Keratinocyte (primary cell): ENCODE measurements at regions not wholly inside any gene's neighbourhood (a gene's known extent, or its start where the extent isn't known, plus 50 kb on each side); places are given as distances from the start of the nearest gene placed in this dataset.

ENCODE experiments used
- DNase-seq: peaks from one replicate; pipeline ENCODE4 v3.0.0-alpha.2; 2011; ENCODE audit warnings: low read depth, missing footprints, low spot score
- FAIRE-seq: peaks from 2 replicates; lab custom pipeline; 2011; peaks lifted over from hg19 to GRCh38; lab: Jason Lieb, UNC
- H2AFZ ChIP-seq: 2 replicates; pipeline ENCODE4 v1.6.0; 2012; ENCODE audit warnings: low read length, control low read depth, inconsistent platforms; ENCODE audit not compliant: control insufficient read depth
- H3K27ac ChIP-seq: 2 replicates; pipeline ENCODE4 v1.5.1; 2011; ENCODE audit warnings: low read length; ENCODE audit not compliant: control insufficient read depth, insufficient read depth
- H3K27me3 ChIP-seq: 3 replicates; pipeline ENCODE4 v1.6.0; 2011; ENCODE audit warnings: low read length; ENCODE audit not compliant: control insufficient read depth, insufficient read depth; ENCODE audit errors: extremely low read depth
- H3K36me3 ChIP-seq, 2 experiments: 2 replicates in 1 of 2; 3 replicates in 1 of 2; pipeline ENCODE4 v1.5.1; 2011; ENCODE audit warnings: low read length in 2 of 2, mild to moderate bottlenecking in 1 of 2; ENCODE audit not compliant: control insufficient read depth in 2 of 2, insufficient read depth in 2 of 2; ENCODE audit errors: extremely low read depth in 1 of 2
- H3K4me1 ChIP-seq: 3 replicates; pipeline ENCODE4 v1.5.1; 2011; ENCODE audit warnings: low read length; ENCODE audit not compliant: control insufficient read depth, insufficient read depth; ENCODE audit errors: extremely low read depth
- H3K4me2 ChIP-seq: 3 replicates; pipeline ENCODE4 v1.6.0; 2011; ENCODE audit warnings: low read depth, low read length; ENCODE audit not compliant: control insufficient read depth, insufficient read depth; ENCODE audit errors: extremely low read depth
- H3K4me3 ChIP-seq, 3 experiments: fragments of 200-600 bp in 1 of 3; sonication (generic) in 1 of 3; 2 replicates in 2 of 3; 3 replicates in 1 of 3; pipeline ENCODE4 v1.5.1; 2011 to 2016; ENCODE audit warnings: low read length in 3 of 3, mild to moderate bottlenecking in 3 of 3, control low read depth in 2 of 3, inconsistent platforms in 1 of 3, low read depth in 1 of 3, mixed read lengths in 1 of 3, mixed run types in 1 of 3, moderate library complexity in 1 of 3; ENCODE audit not compliant: control insufficient read depth in 2 of 3, insufficient read depth in 2 of 3; ENCODE audit errors: extremely low read depth in 1 of 3
- H3K79me2 ChIP-seq: 2 replicates; pipeline ENCODE4 v1.6.0; 2012; ENCODE audit warnings: low read length; ENCODE audit not compliant: control insufficient read depth, insufficient read depth
- H3K9ac ChIP-seq: 3 replicates; pipeline ENCODE4 v1.6.0; 2011; ENCODE audit warnings: low read length; ENCODE audit not compliant: control insufficient read depth, insufficient read depth; ENCODE audit errors: extremely low read depth
- H3K9me1 ChIP-seq: 3 replicates; pipeline ENCODE4 v1.6.0; 2011; ENCODE audit warnings: low read length; ENCODE audit not compliant: control insufficient read depth, insufficient read depth; ENCODE audit errors: extremely low read depth
- H3K9me3 ChIP-seq: 2 replicates; pipeline ENCODE4 v1.5.1; 2012; ENCODE audit warnings: low read depth, low read length; ENCODE audit not compliant: control insufficient read depth
- H4K20me1 ChIP-seq: 3 replicates; pipeline ENCODE4 v1.6.0; 2011; ENCODE audit warnings: low read length; ENCODE audit not compliant: control insufficient read depth, insufficient read depth; ENCODE audit errors: extremely low read depth
- CTCF ChIP-seq, 3 experiments: IDR thresholded peaks in 1 of 3; conservative IDR thresholded peaks in 1 of 3; optimal IDR thresholded peaks in 1 of 3; 2 replicates in 2 of 3; 3 replicates in 1 of 3; pipeline versions ENCODE3 to v1.5.1; 2011; ENCODE audit warnings: low read length in 3 of 3, mild to moderate bottlenecking in 3 of 3, moderate library complexity in 2 of 3, control low read depth in 1 of 3, inconsistent platforms in 1 of 3; ENCODE audit not compliant: insufficient read depth in 2 of 3; ENCODE audit errors: extremely low read depth in 1 of 3
- EZH2 ChIP-seq: IDR thresholded peaks from one replicate; pipeline ENCODE4 v1.6.1; 2012; ENCODE audit warnings: inconsistent platforms, mild to moderate bottlenecking, low read length, moderate library complexity
- dilution Hi-C: fragments of 300-500 bp; cut with MboI; formaldehyde crosslinking; loops from one replicate; pipeline ENCODE4 v1.7.0; 2020; ENCODE audit warnings: low sequenced_read_pairs; ENCODE audit not compliant: extremely low pct_ligation_motif_present

DNA sequence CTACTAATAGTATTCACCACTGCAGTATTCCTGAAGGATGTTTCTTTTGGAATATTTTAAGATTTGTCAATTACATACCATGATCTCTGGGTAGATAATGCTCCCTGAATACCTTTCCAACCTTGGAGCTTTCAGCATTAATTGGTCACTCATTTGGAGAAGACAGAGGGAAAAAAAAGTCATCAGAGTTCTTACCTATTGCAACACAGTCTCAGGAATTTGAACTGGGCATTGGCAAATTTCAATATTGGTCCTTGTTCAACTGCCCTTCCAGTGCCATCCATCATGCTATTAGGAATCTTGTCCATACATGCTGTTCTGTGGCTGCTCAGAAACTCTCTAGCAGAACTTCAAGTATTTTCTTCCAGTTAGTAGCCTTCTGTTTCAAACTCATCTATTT is 83.6 kb upstream of the KCNJ3 start:
- FAIRE-seq (no peak), DNase-seq (no peak)
- Histone ChIP-seq H3K9ac (no peak overlapping the region), H3K9me3 (no peaks in the 10 kb centered on the region), H2AFZ (no peak overlapping the region), H3K4me2 (no peak overlapping the region), H3K4me3 (no peak overlapping the region), H3K27ac (no peak overlapping the region), H3K9me1 (no peaks in the 10 kb centered on the region), H3K79me2 (no peaks in the 10 kb centered on the region), H3K36me3 (no peaks in the 10 kb centered on the region), H4K20me1 (no peaks in the 10 kb centered on the region), H3K4me1 (no peaks in the 10 kb centered on the region), H3K27me3 (no peaks in the 10 kb centered on the region)
- dilution Hi-C loops = no loop called here
- TF ChIP-seq EZH2 = no peak
- TF ChIP-seq CTCF (optimal IDR thresholded peaks at IDR 0.05 in 1 of 3, IDR thresholded peaks at IDR 0.05 in 1 of 3, conservative IDR thresholded peaks at IDR 0.05 in 1 of 3; ENCODE audit: extremely low read depth in 1 of 3, insufficient read depth in 2 of 3, low read length in 3 of 3) = no peak

DNA sequence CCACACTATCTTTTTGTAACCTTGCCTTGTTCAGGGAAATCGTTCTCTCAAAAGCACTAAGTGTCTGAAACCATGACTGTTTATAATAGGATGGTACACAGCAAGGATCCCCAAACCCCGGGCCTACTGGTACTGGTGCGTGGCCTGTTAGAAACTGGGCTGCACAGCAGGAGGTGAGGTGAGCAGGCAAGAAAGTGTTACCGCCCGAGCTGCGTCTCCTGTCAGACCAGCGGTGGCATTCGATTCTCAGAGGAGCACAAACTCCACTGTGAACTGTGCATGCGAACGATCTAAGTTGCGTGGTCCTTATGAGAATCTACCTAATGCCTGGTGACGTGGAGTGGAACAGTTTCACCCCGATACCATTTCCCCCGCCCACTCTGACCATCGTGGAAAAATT is 81.8 kb upstream of the KCNJ3 start:
- TF ChIP-seq CTCF (optimal IDR thresholded peaks at IDR 0.05 in 1 of 3, IDR thresholded peaks at IDR 0.05 in 1 of 3, conservative IDR thresholded peaks at IDR 0.05 in 1 of 3; ENCODE audit: extremely low read depth in 1 of 3, insufficient read depth in 2 of 3, low read length in 3 of 3) (no peak), EZH2 (no peak)
- Histone ChIP-seq H3K4me3 (no peak overlapping the region), H3K9ac (no peak overlapping the region), H2AFZ (no peak overlapping the region), H3K27ac (no peak overlapping the region), H3K9me3 (no peaks in the 10 kb centered on the region), H4K20me1 (no peaks in the 10 kb centered on the region), H3K4me2 (no peak overlapping the region), H3K9me1 (no peaks in the 10 kb centered on the region), H3K36me3 (no peaks in the 10 kb centered on the region), H3K4me1 (no peaks in the 10 kb centered on the region), H3K79me2 (no peaks in the 10 kb centered on the region), H3K27me3 (no peaks in the 10 kb centered on the region)
- FAIRE-seq = no peak
- DNase-seq = no peak
- dilution Hi-C loops = no loop called here
